Panc1 (cell line): ENCODE measurements at regions not wholly inside any gene's neighbourhood (a gene's known extent, or its start where the extent isn't known, plus 50 kb on each side); places are given as distances from the start of the nearest gene placed in this dataset.
"Not testable (repeated sequence)": the region's sequence is repeated elsewhere in the genome, so short reads cannot be mapped to it uniquely, and the experiment has no call there.

Experiments used
- POLR2AphosphoS5 ChIP-seq: IDR thresholded peaks from 2 replicates; pipeline ENCODE4 v1.6.1; 2012; ENCODE audit warnings: mild to moderate bottlenecking, low read depth, low read length, moderate library complexity
- TCF7L2 ChIP-seq: IDR thresholded peaks from 2 replicates; pipeline ENCODE4 v1.6.1; 2011; ENCODE audit warnings: mild to moderate bottlenecking, low read depth, low read length, inconsistent platforms
- TF ChIP-seq, protein P1 (sequence below): fragments of 450-650 bp; IDR thresholded peaks from 2 replicates; pipeline ENCODE4 v1.5.1; 2017; ENCODE audit warnings: mild to moderate bottlenecking

DNA sequence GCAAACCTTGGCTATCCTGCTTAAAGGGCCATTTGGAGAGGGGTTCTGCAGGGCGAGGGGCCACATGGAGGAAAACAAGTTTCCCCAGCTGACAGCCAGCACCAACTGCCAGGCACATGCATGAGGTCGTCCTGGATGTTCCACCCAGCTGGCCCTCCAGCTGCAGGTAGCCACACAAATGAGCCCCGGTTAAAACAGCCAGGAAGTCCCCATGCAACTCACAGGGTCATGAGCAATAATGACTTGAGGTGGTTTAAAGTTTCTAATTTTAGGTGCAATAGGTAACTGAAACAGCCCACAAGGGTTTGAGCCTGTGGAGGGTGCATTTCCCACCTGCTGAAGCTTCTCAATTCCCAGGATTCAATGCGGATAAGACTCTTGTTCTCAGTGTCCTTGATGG is 160.8 kb upstream of the CCZ1B start:
- TF ChIP-seq POLR2AphosphoS5, TCF7L2: not testable (repeated sequence)
- TF ChIP-seq, protein P1, sequence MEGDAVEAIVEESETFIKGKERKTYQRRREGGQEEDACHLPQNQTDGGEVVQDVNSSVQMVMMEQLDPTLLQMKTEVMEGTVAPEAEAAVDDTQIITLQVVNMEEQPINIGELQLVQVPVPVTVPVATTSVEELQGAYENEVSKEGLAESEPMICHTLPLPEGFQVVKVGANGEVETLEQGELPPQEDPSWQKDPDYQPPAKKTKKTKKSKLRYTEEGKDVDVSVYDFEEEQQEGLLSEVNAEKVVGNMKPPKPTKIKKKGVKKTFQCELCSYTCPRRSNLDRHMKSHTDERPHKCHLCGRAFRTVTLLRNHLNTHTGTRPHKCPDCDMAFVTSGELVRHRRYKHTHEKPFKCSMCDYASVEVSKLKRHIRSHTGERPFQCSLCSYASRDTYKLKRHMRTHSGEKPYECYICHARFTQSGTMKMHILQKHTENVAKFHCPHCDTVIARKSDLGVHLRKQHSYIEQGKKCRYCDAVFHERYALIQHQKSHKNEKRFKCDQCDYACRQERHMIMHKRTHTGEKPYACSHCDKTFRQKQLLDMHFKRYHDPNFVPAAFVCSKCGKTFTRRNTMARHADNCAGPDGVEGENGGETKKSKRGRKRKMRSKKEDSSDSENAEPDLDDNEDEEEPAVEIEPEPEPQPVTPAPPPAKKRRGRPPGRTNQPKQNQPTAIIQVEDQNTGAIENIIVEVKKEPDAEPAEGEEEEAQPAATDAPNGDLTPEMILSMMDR: not testable (repeated sequence)
